Activated CD4-positive, alpha-beta T cell treated with anti-CD3 and anti-CD28 coated beads, Interleukin-2, amount 10 ng/mL, durations not matched to agents 7 days and 5 days (primary cell): ENCODE measurements at regions not wholly inside any gene's neighbourhood (a gene's known extent, or its start where the extent isn't known, plus 50 kb on each side); places are given as distances from the start of the nearest gene placed in this dataset.
"Not testable (repeated sequence)": the region's sequence is repeated elsewhere in the genome, so short reads cannot be mapped to it uniquely, and the experiment has no call there.

Source experiments
- CTCF ChIA-PET: fragments of 350-600 bp; sonication (Branson Sonifier 250); formaldehyde crosslinking; loops from one replicate; lab custom pipeline; 2021; ENCODE audit warnings: antibody characterized with exemption; lab: Charles Lee
- POLR2A ChIA-PET: fragments of 350-600 bp; sonication (Branson Sonifier 250); formaldehyde crosslinking; loops from one replicate; lab custom pipeline; 2021; ENCODE audit warnings: antibody characterized with exemption; lab: Charles Lee
- DNase-seq: peaks from one replicate; pipeline ENCODE4 v3.0.0-alpha.2; 2020
- H3K27ac Mint-ChIP-seq: one replicate; pipeline ENCODE4 v1.8.0; 2021; ENCODE audit warnings: mild to moderate bottlenecking, moderate library complexity, mixed read lengths
- H3K27me3 Mint-ChIP-seq: one replicate; pipeline ENCODE4 v1.8.0; 2021; ENCODE audit warnings: mixed read lengths
- H3K36me3 Mint-ChIP-seq: one replicate; pipeline ENCODE4 v1.8.0; 2021; ENCODE audit warnings: low read depth, mixed read lengths
- H3K4me1 Mint-ChIP-seq: one replicate; pipeline ENCODE4 v1.8.0; 2021; ENCODE audit warnings: mixed read lengths
- H3K4me3 Mint-ChIP-seq: one replicate; pipeline ENCODE4 v1.8.0; 2021; ENCODE audit warnings: mild to moderate bottlenecking, moderate library complexity, mixed read lengths
- H3K9me3 Mint-ChIP-seq: one replicate; pipeline ENCODE4 v1.8.0; 2021; ENCODE audit warnings: mixed read lengths

- Mint-ChIP-seq H3K27me3 (no peaks in the 10 kb centered on the region), H3K4me1 (no peaks in the 10 kb centered on the region), H3K27ac (no peak overlapping the region), H3K9me3 (no peaks in the 10 kb centered on the region), H3K36me3 (no peaks in the 10 kb centered on the region), H3K4me3 (no peak overlapping the region)
- DNase-seq, result no peak
- ChIA-PET CTCF (no interaction called here), POLR2A (no interaction called here)
Measured at GRCh38 chr4:57360681-57361080, 250.5 kb upstream of the IGFBP7 start.

GRCh38 chr4:57355101-57355665, 245.0 kb upstream of the IGFBP7 start:
- Mint-ChIP-seq H3K4me1 (no peaks in the 10 kb centered on the region), H3K36me3 (no peaks in the 10 kb centered on the region), H3K9me3 (no peaks in the 10 kb centered on the region), H3K4me3 (no peak overlapping the region), H3K27ac (no peak overlapping the region), H3K27me3 (no peaks in the 10 kb centered on the region)
- ChIA-PET CTCF (no interaction called here), POLR2A (no interaction called here)
- no peak for DNase-seq

- Mint-ChIP-seq H3K36me3 (no peaks in the 10 kb centered on the region), H3K27ac (no peak overlapping the region), H3K9me3 (no peaks in the 10 kb centered on the region), H3K27me3 (no peaks in the 10 kb centered on the region), H3K4me3 (no peak overlapping the region), H3K4me1 (no peaks in the 10 kb centered on the region)
- ChIA-PET POLR2A (no interaction called here), CTCF (no interaction called here)
- no peak for DNase-seq
Measured at GRCh38 chr4:57351731-57352130, 241.5 kb upstream of the IGFBP7 start.

GRCh38 chr4:57344296-57344695, 234.1 kb upstream of the IGFBP7 start:
- no peaks in the 10 kb centered on the region for H3K36me3 Mint-ChIP-seq
- ChIA-PET CTCF (no interaction called here), POLR2A (no interaction called here)
- H3K4me1 Mint-ChIP-seq, result no peaks in the 10 kb centered on the region
- H3K9me3 Mint-ChIP-seq, result no peaks in the 10 kb centered on the region
- H3K27ac Mint-ChIP-seq, result no peak overlapping the region
- no peaks in the 10 kb centered on the region for H3K27me3 Mint-ChIP-seq
- DNase-seq, result no peak
- no peak overlapping the region for H3K4me3 Mint-ChIP-seq

- Mint-ChIP-seq H3K27me3 (no peaks in the 10 kb centered on the region), H3K4me3 (no peak overlapping the region), H3K27ac (no peak overlapping the region), H3K36me3 (no peaks in the 10 kb centered on the region), H3K9me3 (no peaks in the 10 kb centered on the region), H3K4me1 (no peaks in the 10 kb centered on the region)
- POLR2A ChIA-PET, result no interaction called here
- DNase-seq, result no peak
- CTCF ChIA-PET, result no interaction called here
Measured at GRCh38 chr4:57342411-57342810, 232.2 kb upstream of the IGFBP7 start.

GRCh38 chr4:57338861-57339260, 228.7 kb upstream of the IGFBP7 start:
- H3K27me3 Mint-ChIP-seq, H3K9me3 Mint-ChIP-seq, H3K4me1 Mint-ChIP-seq, DNase-seq, H3K27ac Mint-ChIP-seq, H3K4me3 Mint-ChIP-seq, H3K36me3 Mint-ChIP-seq, CTCF ChIA-PET, POLR2A ChIA-PET: not testable (repeated sequence)

- no peaks in the 10 kb centered on the region for H3K27me3 Mint-ChIP-seq
- H3K4me1 Mint-ChIP-seq, result no peaks in the 10 kb centered on the region
- H3K27ac Mint-ChIP-seq, result no peak overlapping the region
- H3K36me3 Mint-ChIP-seq, result no peaks in the 10 kb centered on the region
- H3K4me3 Mint-ChIP-seq, result no peak overlapping the region
- ChIA-PET POLR2A (no interaction called here), CTCF (no interaction called here)
- no peaks in the 10 kb centered on the region for H3K9me3 Mint-ChIP-seq
- no peak for DNase-seq
Measured at GRCh38 chr4:57333684-57334083, 223.5 kb upstream of the IGFBP7 start.

- POLR2A ChIA-PET, result no interaction called here
- Mint-ChIP-seq H3K27ac (no peak overlapping the region), H3K4me3 (no peak overlapping the region), H3K4me1 (no peaks in the 10 kb centered on the region), H3K9me3 (no peaks in the 10 kb centered on the region), H3K27me3 (no peaks in the 10 kb centered on the region), H3K36me3 (no peaks in the 10 kb centered on the region)
- CTCF ChIA-PET, result no interaction called here
- DNase-seq, result no peak
Measured at GRCh38 chr4:57331959-57332358, 221.8 kb upstream of the IGFBP7 start.

GRCh38 chr4:57329279-57329678, 219.1 kb upstream of the IGFBP7 start:
- Mint-ChIP-seq H3K27me3 (no peaks in the 10 kb centered on the region), H3K4me1 (no peaks in the 10 kb centered on the region), H3K27ac (no peak overlapping the region), H3K4me3 (no peak overlapping the region), H3K9me3 (no peaks in the 10 kb centered on the region), H3K36me3 (no peaks in the 10 kb centered on the region)
- ChIA-PET CTCF (no interaction called here), POLR2A (no interaction called here)
- DNase-seq, result no peak

- POLR2A ChIA-PET, result no interaction called here
- DNase-seq, result no peak
- Mint-ChIP-seq H3K4me3 (no peak overlapping the region), H3K27me3 (no peaks in the 10 kb centered on the region), H3K4me1 (no peaks in the 10 kb centered on the region), H3K9me3 (no peaks in the 10 kb centered on the region), H3K36me3 (no peaks in the 10 kb centered on the region), H3K27ac (no peak overlapping the region)
- CTCF ChIA-PET, result no interaction called here
Measured at GRCh38 chr4:57324673-57325307, 214.6 kb upstream of the IGFBP7 start.

- no peak overlapping the region for H3K27ac Mint-ChIP-seq
- no peak overlapping the region for H3K4me3 Mint-ChIP-seq
Measured at GRCh38 chr4:57320849-57321248, 210.7 kb upstream of the IGFBP7 start.

GRCh38 chr4:57320217-57320616, 210.0 kb upstream of the IGFBP7 start:
- CTCF ChIA-PET, result no interaction called here
- no peaks in the 10 kb centered on the region for H3K36me3 Mint-ChIP-seq
- H3K27ac Mint-ChIP-seq, result no peak overlapping the region
- H3K27me3 Mint-ChIP-seq, result no peaks in the 10 kb centered on the region
- DNase-seq, result no peak
- no peak overlapping the region for H3K4me3 Mint-ChIP-seq
- H3K9me3 Mint-ChIP-seq, result no peaks in the 10 kb centered on the region
- no peaks in the 10 kb centered on the region for H3K4me1 Mint-ChIP-seq
- POLR2A ChIA-PET, result no interaction called here

More at GRCh38 chr4:57320849-57321248, 210.7 kb upstream of the IGFBP7 start:
- no peaks in the 10 kb centered on the region for H3K27me3 Mint-ChIP-seq
- H3K4me1 Mint-ChIP-seq, result no peaks in the 10 kb centered on the region
- no peaks in the 10 kb centered on the region for H3K9me3 Mint-ChIP-seq
- H3K36me3 Mint-ChIP-seq, result no peaks in the 10 kb centered on the region
- DNase-seq, result no peak
- CTCF ChIA-PET, result no interaction called here
- POLR2A ChIA-PET, result no interaction called here

- Mint-ChIP-seq H3K27ac (no peak overlapping the region), H3K9me3 (no peaks in the 10 kb centered on the region), H3K4me1 (no peaks in the 10 kb centered on the region), H3K27me3 (no peaks in the 10 kb centered on the region), H3K4me3 (no peak overlapping the region), H3K36me3 (no peaks in the 10 kb centered on the region)
- CTCF ChIA-PET, result no interaction called here
- no peak for DNase-seq
- POLR2A ChIA-PET, result no interaction called here
Measured at GRCh38 chr4:57318703-57319102, 208.5 kb upstream of the IGFBP7 start.

- Mint-ChIP-seq H3K27ac (no peak overlapping the region), H3K4me1 (no peaks in the 10 kb centered on the region), H3K9me3 (no peaks in the 10 kb centered on the region), H3K4me3 (no peak overlapping the region), H3K36me3 (no peaks in the 10 kb centered on the region), H3K27me3 (no peaks in the 10 kb centered on the region)
- ChIA-PET CTCF (no interaction called here), POLR2A (no interaction called here)
- no peak for DNase-seq
Measured at GRCh38 chr4:57314636-57315035, 204.5 kb upstream of the IGFBP7 start.
